Adrenal gland (tissue), 9 donors: ENCODE measurements at regions not wholly inside any gene's neighbourhood (a gene's known extent, or its start where the extent isn't known, plus 50 kb on each side); places are given as distances from the start of the nearest gene placed in this dataset.
"Not testable (repeated sequence)": the region's sequence is repeated elsewhere in the genome, so short reads cannot be mapped to it uniquely, and the experiment has no call there.

Experiments used
- DNase-seq, 7 donors: peaks; one replicate each; pipeline ENCODE4 v3.0.0-alpha.2; 2019 to 2020
- H3K27ac ChIP-seq, 5 donors: fragments of 200-600 bp; sonication (generic) in 4 of 5; 1 replicate in 3 of 5; 2 replicates in 2 of 5; pipeline versions ENCODE4 v1.5.1 to v1.8.0; 2016 to 2020; ENCODE audit warnings: mild to moderate bottlenecking in 1 of 5
- H3K27me3 ChIP-seq: fragments of 200-600 bp; 2 replicates; pipeline ENCODE4 v1.8.0; 2021
- H3K36me3 ChIP-seq, 2 donors: fragments of 200-600 bp; replicated peaks in 1 of 2; 1 replicate in 1 of 2; 2 replicates in 1 of 2; pipeline versions ENCODE4 v1.5.1 to v1.8.0; 2018 to 2022
- H3K4me1 ChIP-seq, 2 donors: fragments of 200-600 bp; replicated peaks in 1 of 2; 1 replicate in 1 of 2; 2 replicates in 1 of 2; pipeline versions ENCODE4 v1.5.1 to v1.8.0; 2018 to 2021
- H3K4me3 ChIP-seq, 4 donors: fragments of 200-600 bp; sonication (generic) in 3 of 4; one replicate each; pipeline ENCODE4 v1.5.1; 2016 to 2018
- H3K9me3 ChIP-seq, 3 donors: fragments of 200-600 bp; sonication (generic) in 1 of 3; replicated peaks in 1 of 3; 1 replicate in 2 of 3; 2 replicates in 1 of 3; pipeline versions ENCODE4 v1.5.1 to v1.8.0; 2016 to 2021
- CTCF ChIP-seq, 6 experiments: fragments of 450-650 bp in 4 of 6; fragments of 200-600 bp in 2 of 6; sonication (generic) in 1 of 6; IDR thresholded peaks; 1 replicate in 5 of 6; 2 replicates in 1 of 6; pipeline versions ENCODE4 v1.5.1 to v1.8.0; 2016 to 2021; ENCODE audit warnings: antibody characterized with exemption in 6 of 6, mild to moderate bottlenecking in 2 of 6, moderate library complexity in 1 of 6
- POLR2A ChIP-seq, 2 donors: fragments of 450-650 bp; IDR thresholded peaks; one replicate each; pipeline ENCODE4 v1.6.1; 2017; ENCODE audit warnings: antibody characterized with exemption in 2 of 2, mild to moderate bottlenecking in 2 of 2, moderate library complexity in 1 of 2
- WGBS, 4 donors: extraction: QIAGEN DNeasy Blood & Tissue Kit in 2 of 4; methylation state at CpG; one replicate each; pipeline versions ENCODE4 v1.1.5 to v1.1.7; 2013 to 2017; 5-methylcytosine and 5-hydroxymethylcytosine counted together
- intact Hi-C, 2 donors: fragments of 100-400 bp; cut with DNase I; formaldehyde crosslinking; loops; one replicate each; pipeline versions ENCODE4 v1.14.1 to v1.15.0; 2022 to 2023
- donor health status: healthy with polysubstance abuse.
- donor health status: Bipolar disorder and iron deficiency.
- donor health status: DM: yes; HTN: yes; CAD: no.
- donor health status: DM: no; HTN: no; CAD: no.
- donor health status: DM: no; HTN: no; CAD: no.

GRCh38 chr5:21471691-21472090, 1381.5 kb downstream of the CDH12 start:
- H3K27ac ChIP-seq, DNase-seq, H3K36me3 ChIP-seq, H3K27me3 ChIP-seq, H3K4me1 ChIP-seq, intact Hi-C loops, H3K4me3 ChIP-seq, H3K9me3 ChIP-seq: not testable (repeated sequence)
- 91 to 96% methylated on average over 3 of the region's 3 CpGs; no CpG with 5 or more reads in 2 of the 4 donors for WGBS, 4 donors

GRCh38 chr5:21469523-21470101, 1383.5 kb downstream of the CDH12 start:
- H3K27ac ChIP-seq, H3K27me3 ChIP-seq, H3K36me3 ChIP-seq, intact Hi-C loops, H3K4me3 ChIP-seq, H3K9me3 ChIP-seq, H3K4me1 ChIP-seq: not testable (repeated sequence)
- peak; percentile 44 to 79 (median 59) for DNase-seq
- TF ChIP-seq CTCF (IDR thresholded peaks at IDR 0.05) = peak; percentile 35 to 50 (median 36)
- WGBS, 4 donors = 79 to 92% (median 88%) methylated on average over 5 to 6 of the region's 6 CpGs

GRCh38 chr5:21467544-21467943, 1385.6 kb downstream of the CDH12 start:
- intact Hi-C loops, H3K36me3 ChIP-seq, H3K27me3 ChIP-seq, H3K27ac ChIP-seq, H3K9me3 ChIP-seq, DNase-seq, H3K4me1 ChIP-seq, H3K4me3 ChIP-seq: not testable (repeated sequence)
- WGBS, 4 donors = 90 to 100% (median 100%) methylated on average over 1 to 2 of the region's 5 CpGs

GRCh38 chr5:21459744-21460073, 1393.4 kb downstream of the CDH12 start:
- 0% methylated on average over 1 of the region's 7 CpGs; no CpG with 5 or more reads in 3 of the 4 donors for WGBS, 4 donors
- H3K27me3 ChIP-seq, intact Hi-C loops, H3K36me3 ChIP-seq, H3K4me1 ChIP-seq, DNase-seq, H3K9me3 ChIP-seq: not testable (repeated sequence)
- Histone ChIP-seq H3K4me3 (peak overlapping the region; percentile 40 to 98 (median 82)), H3K27ac (peak overlapping the region in 2 of 5 donors; percentile 60 to 80)

- Histone ChIP-seq H3K36me3 (no peaks in the 10 kb centered on the region), H3K27ac (no peak overlapping the region), H3K9me3 (no peaks in the 10 kb centered on the region), H3K4me1 (no peaks in the 10 kb centered on the region), H3K27me3 (no peaks in the 10 kb centered on the region), H3K4me3 (no peak overlapping the region)
- TF ChIP-seq POLR2A (IDR thresholded peaks at IDR 0.05) (no peak), CTCF (IDR thresholded peaks at IDR 0.05) (no peak)
- peak in 4 of 7 donors; percentile 36 to 52 (median 41) for DNase-seq
- 15 to 27% (median 22%) methylated on average over 2 of the region's 2 CpGs for WGBS, 4 donors
- intact Hi-C loops = no loop called here
Measured at GRCh38 chr5:21452449-21452848, 1400.7 kb downstream of the CDH12 start.

- Histone ChIP-seq H3K36me3 (no peaks in the 10 kb centered on the region), H3K4me1 (no peaks in the 10 kb centered on the region), H3K4me3 (no peak overlapping the region), H3K27ac (no peak overlapping the region), H3K9me3 (no peaks in the 10 kb centered on the region), H3K27me3 (no peaks in the 10 kb centered on the region)
- no peak for TF ChIP-seq CTCF (IDR thresholded peaks at IDR 0.05)
- no peak for TF ChIP-seq POLR2A (IDR thresholded peaks at IDR 0.05)
- intact Hi-C loops = no loop called here
- WGBS, 4 donors = 50 to 58% (median 54%) methylated on average over 2 of the region's 2 CpGs
- no peak for DNase-seq
Measured at GRCh38 chr5:21432646-21433045, 1420.5 kb downstream of the CDH12 start.
